HUES48 (cell line): ENCODE measurements at regions not wholly inside any gene's neighbourhood (a gene's known extent, or its start where the extent isn't known, plus 50 kb on each side); places are given as distances from the start of the nearest gene placed in this dataset.

Experiments used
- H3K27ac ChIP-seq: one replicate; pipeline ENCODE4 v1.7.0; 2013; ENCODE audit warnings: low read depth, low read length, inconsistent platforms
- H3K27me3 ChIP-seq: 2 replicates; pipeline ENCODE4 v1.6.1; 2013; ENCODE audit warnings: mild to moderate bottlenecking, low read length; ENCODE audit not compliant: control insufficient read depth, insufficient read depth
- H3K36me3 ChIP-seq: 2 replicates; pipeline ENCODE4 v1.6.1; 2013; ENCODE audit warnings: low read length; ENCODE audit not compliant: control insufficient read depth, insufficient read depth
- H3K4me1 ChIP-seq: 2 replicates; pipeline ENCODE4 v1.6.1; 2013; ENCODE audit warnings: mild to moderate bottlenecking, low read length; ENCODE audit not compliant: control insufficient read depth, insufficient read depth
- H3K4me3 ChIP-seq: 2 replicates; pipeline ENCODE4 v1.5.1; 2013; ENCODE audit warnings: mild to moderate bottlenecking, low read depth, low read length
- H3K9ac ChIP-seq: 2 replicates; pipeline ENCODE4 v1.6.1; 2013; ENCODE audit warnings: mild to moderate bottlenecking, low read depth, low read length, moderate library complexity
- H3K9me3 ChIP-seq: 2 replicates; pipeline ENCODE4 v1.6.1; 2013; ENCODE audit warnings: low read length; ENCODE audit not compliant: control insufficient read depth, insufficient read depth

- Histone ChIP-seq H3K36me3 (no peaks in the 10 kb centered on the region), H3K9ac (no peak overlapping the region), H3K9me3 (no peaks in the 10 kb centered on the region), H3K27ac (no peak overlapping the region), H3K4me3 (no peak overlapping the region), H3K27me3 (no peaks in the 10 kb centered on the region), H3K4me1 (peaks cover 18% of the 10 kb centered on the region)
Observed at GRCh38 chr5:126106029-126106428, 317.2 kb upstream of the GRAMD2B start.

- no peak overlapping the region for H3K9ac ChIP-seq
- no peaks in the 10 kb centered on the region for H3K36me3 ChIP-seq
- H3K4me1 ChIP-seq: peaks cover 18% of the 10 kb centered on the region
- no peaks in the 10 kb centered on the region for H3K27me3 ChIP-seq
- H3K4me3 ChIP-seq: no peak overlapping the region
- H3K27ac ChIP-seq: no peak overlapping the region
- 0 out of 2 replicates have a peak, but pooled peaks cover 5% of the 10 kb centered on the region for H3K9me3 ChIP-seq
Observed at GRCh38 chr5:126107381-126107780, 315.8 kb upstream of the GRAMD2B start.

GRCh38 chr5:126108470-126108869 is 314.7 kb upstream of the GRAMD2B start:
- H3K9ac ChIP-seq: no peak overlapping the region
- H3K4me1 ChIP-seq: peaks cover 18% of the 10 kb centered on the region
- H3K4me3 ChIP-seq: no peak overlapping the region
- no peak overlapping the region for H3K27ac ChIP-seq
- 0 out of 2 replicates have a peak, but pooled peaks cover 12% of the 10 kb centered on the region for H3K9me3 ChIP-seq
- no peaks in the 10 kb centered on the region for H3K27me3 ChIP-seq
- H3K36me3 ChIP-seq: no peaks in the 10 kb centered on the region

- Histone ChIP-seq H3K4me3 (no peak overlapping the region), H3K9ac (no peak overlapping the region), H3K36me3 (no peaks in the 10 kb centered on the region), H3K27ac (no peak overlapping the region), H3K4me1 (peaks cover 3% of the 10 kb centered on the region; the same call in 1 of the 2 replicates), H3K27me3 (no peaks in the 10 kb centered on the region), H3K9me3 (0 out of 2 replicates have a peak, but pooled peaks cover 12% of the 10 kb centered on the region)
Observed at GRCh38 chr5:126115059-126115629, 308.1 kb upstream of the GRAMD2B start.

GRCh38 chr5:126117044-126117443 is 306.2 kb upstream of the GRAMD2B start:
- no peaks in the 10 kb centered on the region for H3K27me3 ChIP-seq
- H3K36me3 ChIP-seq: no peaks in the 10 kb centered on the region
- H3K27ac ChIP-seq: no peak overlapping the region
- H3K4me3 ChIP-seq: no peak overlapping the region
- no peak overlapping the region for H3K9ac ChIP-seq
- no peaks in the 10 kb centered on the region for H3K4me1 ChIP-seq
- H3K9me3 ChIP-seq: 0 out of 2 replicates have a peak, but pooled peaks cover 9% of the 10 kb centered on the region

- Histone ChIP-seq H3K4me1 (peaks cover 23% of the 10 kb centered on the region), H3K4me3 (no peak overlapping the region), H3K9ac (no peak overlapping the region), H3K27ac (no peak overlapping the region), H3K27me3 (no peaks in the 10 kb centered on the region), H3K36me3 (no peaks in the 10 kb centered on the region), H3K9me3 (no peaks in the 10 kb centered on the region)
Observed at GRCh38 chr5:126119887-126120442, 303.2 kb upstream of the GRAMD2B start.

GRCh38 chr5:126120939-126121338 is 302.3 kb upstream of the GRAMD2B start:
- Histone ChIP-seq H3K9ac (no peak overlapping the region), H3K9me3 (no peaks in the 10 kb centered on the region), H3K36me3 (no peaks in the 10 kb centered on the region), H3K27ac (no peak overlapping the region), H3K4me1 (peaks cover 30% of the 10 kb centered on the region), H3K27me3 (no peaks in the 10 kb centered on the region), H3K4me3 (no peak overlapping the region)

- Histone ChIP-seq H3K4me3 (no peak overlapping the region), H3K9me3 (no peaks in the 10 kb centered on the region), H3K27me3 (no peaks in the 10 kb centered on the region), H3K4me1 (peaks cover 34% of the 10 kb centered on the region), H3K36me3 (no peaks in the 10 kb centered on the region), H3K9ac (no peak overlapping the region), H3K27ac (no peak overlapping the region)
Observed at GRCh38 chr5:126122942-126123341, 300.3 kb upstream of the GRAMD2B start.

- Histone ChIP-seq H3K4me1 (peaks cover 34% of the 10 kb centered on the region), H3K36me3 (no peaks in the 10 kb centered on the region), H3K27ac (peak overlapping the region; percentile 77), H3K27me3 (no peaks in the 10 kb centered on the region), H3K4me3 (no peak overlapping the region), H3K9me3 (no peaks in the 10 kb centered on the region), H3K9ac (no peak overlapping the region)
Observed at GRCh38 chr5:126124706-126125345, 298.4 kb upstream of the GRAMD2B start.

- peak overlapping the region; percentile 77 for H3K27ac ChIP-seq
- H3K9ac ChIP-seq: no peak overlapping the region
- H3K36me3 ChIP-seq: no peaks in the 10 kb centered on the region
- no peak overlapping the region for H3K4me3 ChIP-seq
- peaks cover 34% of the 10 kb centered on the region for H3K4me1 ChIP-seq
- H3K27me3 ChIP-seq: no peaks in the 10 kb centered on the region
- no peaks in the 10 kb centered on the region for H3K9me3 ChIP-seq
Observed at GRCh38 chr5:126125407-126125806, 297.8 kb upstream of the GRAMD2B start.

GRCh38 chr5:126126574-126126973 is 296.6 kb upstream of the GRAMD2B start:
- Histone ChIP-seq H3K9me3 (no peaks in the 10 kb centered on the region), H3K4me1 (peaks cover 34% of the 10 kb centered on the region), H3K27ac (no peak overlapping the region), H3K9ac (no peak overlapping the region), H3K4me3 (no peak overlapping the region), H3K36me3 (no peaks in the 10 kb centered on the region), H3K27me3 (no peaks in the 10 kb centered on the region)
